HepG2 (cell line): ENCODE measurements at regions not wholly inside any gene's neighbourhood (a gene's known extent, or its start where the extent isn't known, plus 50 kb on each side); places are given as distances from the start of the nearest gene placed in this dataset.

Experiments used
- ATAC-seq: fragments of 200-7000 bp; cut with Tn5 transposase; 3 replicates; pipeline ENCODE4 v1.9.1; 2020; ENCODE audit warnings: mild to moderate bottlenecking, moderate library complexity
- BruUV-seq: library from RNA; stranded (reverse); fragments of 400-500 nt; replicated peaks from 2 replicates; lab custom pipeline; 2021; lab: Mats Ljungman, UMichigan
- CTCF ChIA-PET: fragments of 300-600 bp; formaldehyde crosslinking; extraction: SDS; loops from one replicate; lab custom pipeline; 2021; ENCODE audit warnings: low total read pairs, inconsistent platforms, low intra/inter-chr PET ratio; lab: Yijun Ruan, JAX
- POLR2A ChIA-PET: fragments of 350-600 bp; sonication (Branson Sonifier 250); formaldehyde crosslinking; loops from one replicate; lab custom pipeline; 2020; ENCODE audit warnings: antibody characterized with exemption, inconsistent platforms; lab: Yijun Ruan, JAX
- DNase-seq: peaks from one replicate; pipeline ENCODE4 v3.0.0-alpha.2; 2015; ENCODE audit warnings: low spot score
- FAIRE-seq: peaks from 3 replicates; lab custom pipeline; 2011; peaks lifted over from hg19 to GRCh38; lab: Jason Lieb, UNC
- H2AFZ ChIP-seq: one replicate; pipeline ENCODE4 v1.6.1; 2011; ENCODE audit warnings: low read length, inconsistent platforms
- H3K27ac ChIP-seq: fragments of 300-600 bp; 3 replicates; pipeline ENCODE4 v1.8.0; 2011; ENCODE audit warnings: mixed run types, mild to moderate bottlenecking, mixed read lengths, low read length, inconsistent platforms; ENCODE audit not compliant: insufficient read depth; ENCODE audit errors: extremely low read length
- H3K27me3 ChIP-seq, 2 experiments: fragments of 200-600 bp in 1 of 2; 2 replicates in 1 of 2; 3 replicates in 1 of 2; pipeline versions ENCODE4 v1.6.0 to v1.8.0; 2011; ENCODE audit warnings: low read length in 2 of 2, mild to moderate bottlenecking in 2 of 2, moderate library complexity in 2 of 2, inconsistent platforms in 1 of 2; ENCODE audit not compliant: insufficient read depth in 2 of 2, control insufficient read depth in 1 of 2
- H3K36me3 ChIP-seq, 2 experiments: fragments of 200-600 bp in 1 of 2; replicated peaks in 1 of 2; 2 replicates in 1 of 2; 3 replicates in 1 of 2; pipeline versions ENCODE4 v1.5.1 to v1.8.0; 2011; ENCODE audit warnings: low read length in 2 of 2, inconsistent platforms in 1 of 2; ENCODE audit not compliant: insufficient read depth in 2 of 2, control insufficient read depth in 1 of 2
- H3K4me1 ChIP-seq: 2 replicates; pipeline ENCODE4 v1.5.1; 2012; ENCODE audit warnings: low read length, inconsistent platforms; ENCODE audit not compliant: insufficient read depth
- H3K4me2 ChIP-seq: 2 replicates; pipeline ENCODE4 v1.6.0; 2011; ENCODE audit warnings: low read depth, low read length, inconsistent platforms
- H3K4me3 ChIP-seq, 3 experiments: fragments of 200-600 bp in 1 of 3; sonication (generic), shearing (Covaris generic) in 1 of 3; replicated peaks in 1 of 3; 2 replicates each; pipeline ENCODE4 v1.5.1; 2011 to 2016; ENCODE audit warnings: low read length in 3 of 3, inconsistent platforms in 2 of 3, low read depth in 2 of 3, mild to moderate bottlenecking in 2 of 3, control low read depth in 1 of 3, mixed read lengths in 1 of 3; ENCODE audit not compliant: insufficient read depth in 1 of 3
- H3K79me2 ChIP-seq: one replicate; pipeline ENCODE4 v1.6.1; 2011; ENCODE audit warnings: low read length, inconsistent platforms; ENCODE audit not compliant: insufficient read depth
- H3K9ac ChIP-seq: 2 replicates; pipeline ENCODE4 v1.6.0; 2011; ENCODE audit warnings: mild to moderate bottlenecking, low read depth, low read length, inconsistent platforms; ENCODE audit not compliant: insufficient read depth
- H3K9me3 ChIP-seq: 2 replicates; pipeline ENCODE4 v1.5.1; 2012; ENCODE audit warnings: mild to moderate bottlenecking, low read length
- H4K20me1 ChIP-seq: 2 replicates; pipeline ENCODE4 v1.6.0; 2011; ENCODE audit warnings: inconsistent platforms, mild to moderate bottlenecking, low read length, moderate library complexity; ENCODE audit not compliant: insufficient read depth
- HMG20B ChIP-seq: conservative IDR thresholded peaks from 2 replicates; pipeline ENCODE4 v1.6.1; 2016; ENCODE audit warnings: missing genetic modification reagents, missing compliant biosample characterization
- PHB2 ChIP-seq: fragments of 450-650 bp; IDR thresholded peaks from 2 replicates; pipeline ENCODE4 v1.6.1; 2018; ENCODE audit not compliant: partially characterized antibody
- ZNF142 ChIP-seq: sonication (generic); formaldehyde crosslinking; IDR thresholded peaks from 2 replicates; pipeline ENCODE4 v1.4.0; 2020; ENCODE audit warnings: missing genetic modification reagents
- ZNF205 ChIP-seq: IDR thresholded peaks from 2 replicates; pipeline ENCODE4 v1.6.1; 2018; ENCODE audit warnings: missing biosample characterization, missing genetic modification reagents
- ZNF552 ChIP-seq: sonication (generic); formaldehyde crosslinking; IDR thresholded peaks from 2 replicates; pipeline ENCODE4 v1.9.0; 2022; ENCODE audit warnings: missing genetic modification reagents, mild to moderate bottlenecking, borderline replicate concordance
- ZNF737 ChIP-seq: sonication (generic); formaldehyde crosslinking; IDR thresholded peaks from 2 replicates; pipeline ENCODE4 v1.5.0; 2020; ENCODE audit warnings: missing genetic modification reagents, mild to moderate bottlenecking, borderline replicate concordance
- ZXDC ChIP-seq: sonication (generic); formaldehyde crosslinking; IDR thresholded peaks from 2 replicates; pipeline ENCODE4 v1.5.0; 2020; ENCODE audit warnings: mild to moderate bottlenecking, missing genetic modification reagents
- WGBS: methylation state at CpG from one replicate; pipeline ENCODE4 v1.1.6; 2017; ENCODE audit warnings: low lambda C conversion rate; 5-methylcytosine and 5-hydroxymethylcytosine counted together
- in situ Hi-C: cut with HindIII; loops from 2 replicates; pipeline ENCODE4 v1.10.0; 2017; ENCODE audit warnings: low pct_unique_long_range_greater_than_20kb; ENCODE audit not compliant: extremely low pct_ligation_motif_present
- intact Hi-C: fragments of 100-400 bp; cut with micrococcal nuclease; formaldehyde crosslinking; loops from one replicate; pipeline ENCODE4 v1.10.0; 2022; ENCODE audit not compliant: unreplicated experiment

GRCh38 chr10:55820071-55820470 is 541.0 kb downstream of the ZWINT start:
- intact Hi-C loops (no loop called here), in situ Hi-C loops (no loop called here)
- Histone ChIP-seq H3K27me3 (no peaks in the 10 kb centered on the region), H3K4me1 (no peaks in the 10 kb centered on the region), H2AFZ (no peak overlapping the region), H3K36me3 (no peaks in the 10 kb centered on the region), H3K4me3 (no peak overlapping the region), H3K27ac (no peak overlapping the region), H3K9ac (no peak overlapping the region), H3K79me2 (no peaks in the 10 kb centered on the region), H4K20me1 (no peaks in the 10 kb centered on the region), H3K9me3 (no peaks in the 10 kb centered on the region), H3K4me2 (no peak overlapping the region)
- CTCF ChIA-PET, result no interaction called here
- TF ChIP-seq ZNF552, result no peak
- no peak for TF ChIP-seq ZNF142 (CRISPR knock-in tag)
- TF ChIP-seq ZNF737 (CRISPR knock-in tag), result no peak
- no peak for TF ChIP-seq ZNF205 (CRISPR knock-in tag)
- TF ChIP-seq ZXDC (CRISPR knock-in tag), result no peak
- no peak for TF ChIP-seq HMG20B (CRISPR knock-in tag)
- TF ChIP-seq PHB2, result no peak
- ATAC-seq (no peak), FAIRE-seq (no peak), DNase-seq (no peak)
- BruUV-seq, result no TSS peak
- 5% methylated on average over 3 of the region's 3 CpGs for WGBS
- POLR2A ChIA-PET, result no interaction called here
